KMS-11 (cell line): ENCODE measurements at regions not wholly inside any gene's neighbourhood (a gene's known extent, or its start where the extent isn't known, plus 50 kb on each side); places are given as distances from the start of the nearest gene placed in this dataset.

Experiments
- H2AFZ ChIP-seq: fragments of 200-600 bp; sonication (generic); 2 replicates; pipeline ENCODE4 v1.6.1; 2016; ENCODE audit warnings: antibody characterized with exemption, mixed run types, low read depth
- H3K27ac ChIP-seq: fragments of 200-600 bp; sonication (generic); 2 replicates; pipeline ENCODE4 v1.6.1; 2016; ENCODE audit warnings: mild to moderate bottlenecking, mixed run types
- H3K27me3 ChIP-seq: fragments of 200-600 bp; sonication (generic); 2 replicates; pipeline ENCODE4 v1.6.1; 2017; ENCODE audit warnings: mild to moderate bottlenecking, low read depth, mixed run types, moderate library complexity; ENCODE audit not compliant: insufficient read depth
- H3K36me3 ChIP-seq: fragments of 200-600 bp; sonication (generic); 2 replicates; pipeline ENCODE4 v1.6.1; 2017; ENCODE audit warnings: mild to moderate bottlenecking, mixed run types; ENCODE audit not compliant: insufficient read depth
- H3K4me1 ChIP-seq: fragments of 200-600 bp; sonication (generic); 2 replicates; pipeline ENCODE4 v1.6.1; 2016; ENCODE audit warnings: mild to moderate bottlenecking, low read depth, mixed run types; ENCODE audit not compliant: poor library complexity, severe bottlenecking
- H3K4me2 ChIP-seq: fragments of 200-600 bp; sonication (generic); 2 replicates; pipeline ENCODE4 v1.7.0; 2016; ENCODE audit warnings: mild to moderate bottlenecking, mixed run types
- H3K4me3 ChIP-seq: fragments of 200-600 bp; sonication (generic); IDR thresholded peaks from 2 replicates; pipeline ENCODE4 v1.6.1; 2017; ENCODE audit warnings: low read depth, low read length, mixed read lengths; ENCODE audit not compliant: insufficient read depth
- H3K79me2 ChIP-seq: fragments of 200-600 bp; sonication (generic); 2 replicates; pipeline ENCODE4 v1.6.1; 2016; ENCODE audit warnings: low read depth, mixed run types; ENCODE audit not compliant: insufficient read depth
- H3K9ac ChIP-seq: fragments of 200-600 bp; sonication (generic); 2 replicates; pipeline ENCODE4 v1.6.1; 2016; ENCODE audit warnings: mild to moderate bottlenecking, mixed run types
- H4K20me1 ChIP-seq: fragments of 200-600 bp; sonication (generic); 2 replicates; pipeline ENCODE4 v1.6.1; 2016; ENCODE audit warnings: mild to moderate bottlenecking, mixed run types; ENCODE audit not compliant: insufficient read depth
- TF ChIP-seq, protein P1 (sequence below): fragments of 200-600 bp; sonication (generic); conservative IDR thresholded peaks from 2 replicates; pipeline ENCODE4 v1.6.1; 2017; ENCODE audit warnings: low read depth, mild to moderate bottlenecking, antibody characterized with exemption, low read length, moderate library complexity, mixed read lengths

DNA sequence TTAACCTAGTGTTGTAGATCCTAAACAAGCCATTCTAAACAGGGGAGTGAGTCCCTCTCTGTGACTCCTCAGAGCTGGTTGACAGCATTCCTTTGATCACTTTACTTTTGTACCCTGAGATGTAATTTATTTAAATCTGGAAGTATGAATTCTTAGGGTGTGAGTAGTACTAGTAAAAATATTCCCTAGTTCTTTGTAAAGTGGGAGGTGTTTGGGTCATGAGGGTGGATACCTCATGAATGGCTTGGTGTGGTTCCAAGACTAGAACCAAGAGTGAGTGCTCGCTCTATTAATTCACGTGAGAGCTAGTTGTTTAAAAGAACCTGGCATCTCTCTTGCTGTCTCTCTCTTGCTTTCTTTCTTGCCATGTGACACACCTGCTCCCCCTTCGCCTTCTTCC is 223.7 kb downstream of the SQOR start:
- Histone ChIP-seq H3K27me3 (no peaks in the 10 kb centered on the region), H3K9ac (no peak overlapping the region), H2AFZ (no peak overlapping the region), H3K4me1 (no peaks in the 10 kb centered on the region), H3K4me3 (no peak overlapping the region), H3K27ac (no peak overlapping the region), H3K36me3 (no peaks in the 10 kb centered on the region), H4K20me1 (no peaks in the 10 kb centered on the region), H3K4me2 (no peak overlapping the region), H3K79me2 (no peaks in the 10 kb centered on the region)
- TF ChIP-seq, protein P1, sequence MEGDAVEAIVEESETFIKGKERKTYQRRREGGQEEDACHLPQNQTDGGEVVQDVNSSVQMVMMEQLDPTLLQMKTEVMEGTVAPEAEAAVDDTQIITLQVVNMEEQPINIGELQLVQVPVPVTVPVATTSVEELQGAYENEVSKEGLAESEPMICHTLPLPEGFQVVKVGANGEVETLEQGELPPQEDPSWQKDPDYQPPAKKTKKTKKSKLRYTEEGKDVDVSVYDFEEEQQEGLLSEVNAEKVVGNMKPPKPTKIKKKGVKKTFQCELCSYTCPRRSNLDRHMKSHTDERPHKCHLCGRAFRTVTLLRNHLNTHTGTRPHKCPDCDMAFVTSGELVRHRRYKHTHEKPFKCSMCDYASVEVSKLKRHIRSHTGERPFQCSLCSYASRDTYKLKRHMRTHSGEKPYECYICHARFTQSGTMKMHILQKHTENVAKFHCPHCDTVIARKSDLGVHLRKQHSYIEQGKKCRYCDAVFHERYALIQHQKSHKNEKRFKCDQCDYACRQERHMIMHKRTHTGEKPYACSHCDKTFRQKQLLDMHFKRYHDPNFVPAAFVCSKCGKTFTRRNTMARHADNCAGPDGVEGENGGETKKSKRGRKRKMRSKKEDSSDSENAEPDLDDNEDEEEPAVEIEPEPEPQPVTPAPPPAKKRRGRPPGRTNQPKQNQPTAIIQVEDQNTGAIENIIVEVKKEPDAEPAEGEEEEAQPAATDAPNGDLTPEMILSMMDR, result no peak

DNA sequence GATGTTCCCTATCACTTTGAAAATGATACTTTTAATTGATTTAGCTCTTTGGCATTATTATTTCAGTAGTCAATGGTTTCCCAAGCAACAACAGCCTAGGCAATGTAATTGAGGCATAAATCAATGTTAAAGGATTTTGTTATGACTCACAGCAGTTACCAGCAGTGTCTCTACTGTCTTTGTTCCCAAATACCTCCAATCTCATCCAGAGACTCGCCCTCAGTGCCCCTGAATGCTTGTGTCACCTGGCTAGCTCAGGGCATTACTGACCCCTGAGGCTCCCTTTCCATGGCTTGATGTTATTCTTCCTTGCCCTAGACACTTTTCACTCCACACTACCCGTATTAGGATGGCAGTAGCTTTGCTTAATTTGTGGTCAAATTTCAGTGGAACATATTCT is 227.2 kb downstream of the SQOR start:
- no peaks in the 10 kb centered on the region for H3K27me3 ChIP-seq
- H3K36me3 ChIP-seq, result no peaks in the 10 kb centered on the region
- no peak overlapping the region for H3K27ac ChIP-seq
- TF ChIP-seq, protein P1, result no peak
- H3K9ac ChIP-seq, result no peak overlapping the region
- no peaks in the 10 kb centered on the region for H3K79me2 ChIP-seq
- H4K20me1 ChIP-seq, result no peaks in the 10 kb centered on the region
- no peak overlapping the region for H3K4me3 ChIP-seq
- no peak overlapping the region for H2AFZ ChIP-seq
- no peak overlapping the region for H3K4me2 ChIP-seq
- no peaks in the 10 kb centered on the region for H3K4me1 ChIP-seq

DNA sequence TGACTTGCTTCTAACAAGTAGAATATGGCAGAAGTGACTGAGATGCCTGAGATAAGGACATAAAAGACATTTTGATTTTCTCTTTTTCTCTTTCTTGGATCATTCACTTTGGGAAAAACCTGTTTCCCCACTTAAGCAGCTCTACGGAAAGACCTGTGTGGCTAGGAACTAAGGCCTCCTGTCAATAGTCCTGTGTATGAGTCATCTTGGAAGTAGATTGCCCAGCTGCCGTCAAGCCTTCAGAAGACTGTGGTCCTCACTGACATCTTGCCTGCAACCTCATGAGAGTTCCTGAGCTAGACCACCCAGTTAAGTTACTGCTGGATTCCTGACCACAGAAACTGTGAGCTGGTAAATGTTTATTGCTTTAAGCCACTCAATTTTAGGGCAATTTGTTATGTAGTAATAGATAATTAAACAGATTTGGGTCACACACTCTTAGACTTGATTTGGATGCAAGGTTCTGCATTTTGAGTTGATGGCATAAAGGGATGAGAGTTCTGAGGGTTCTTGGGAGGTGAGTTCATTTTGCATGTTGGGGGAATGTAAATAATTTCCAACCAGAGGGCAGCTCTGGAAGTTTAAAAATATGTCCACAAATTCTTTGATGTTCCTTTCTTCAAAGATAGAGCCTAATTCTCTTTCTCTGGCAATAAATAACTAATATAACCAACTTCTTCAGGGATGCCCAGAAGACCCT is 229.2 kb downstream of the SQOR start:
- Histone ChIP-seq H3K4me3 (no peak overlapping the region), H3K27ac (no peak overlapping the region), H2AFZ (no peak overlapping the region), H3K79me2 (no peaks in the 10 kb centered on the region), H3K9ac (no peak overlapping the region), H4K20me1 (no peaks in the 10 kb centered on the region), H3K27me3 (no peaks in the 10 kb centered on the region), H3K36me3 (no peaks in the 10 kb centered on the region), H3K4me2 (no peak overlapping the region), H3K4me1 (no peaks in the 10 kb centered on the region)
- TF ChIP-seq, protein P1, result no peak

DNA sequence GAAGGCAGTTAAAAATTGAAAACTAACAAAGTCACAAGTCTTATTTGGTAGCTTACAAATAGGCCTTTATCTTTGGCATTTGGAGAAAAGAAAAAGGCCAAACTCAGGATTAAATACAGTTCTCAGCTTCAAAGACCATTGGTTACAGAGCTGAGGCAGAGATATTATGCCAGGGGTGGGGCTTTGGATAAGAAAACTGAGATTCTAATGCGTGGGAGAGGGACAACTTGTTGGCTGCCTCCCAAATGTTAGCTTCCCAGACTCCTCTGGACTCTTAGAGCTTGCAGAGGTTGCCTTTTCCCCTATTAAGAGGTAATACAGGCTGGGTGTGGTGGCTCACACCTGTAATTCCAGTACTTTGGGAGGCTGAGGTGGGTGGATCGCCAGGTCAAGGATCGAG is 231.8 kb downstream of the SQOR start:
- TF ChIP-seq, protein P1, result no peak
- no peak overlapping the region for H2AFZ ChIP-seq
- H3K27ac ChIP-seq, result no peak overlapping the region
- H3K4me3 ChIP-seq, result no peak overlapping the region
- no peaks in the 10 kb centered on the region for H3K4me1 ChIP-seq
- no peak overlapping the region for H3K4me2 ChIP-seq
- no peaks in the 10 kb centered on the region for H3K36me3 ChIP-seq
- H4K20me1 ChIP-seq, result no peaks in the 10 kb centered on the region
- H3K79me2 ChIP-seq, result no peaks in the 10 kb centered on the region
- H3K27me3 ChIP-seq, result no peaks in the 10 kb centered on the region
- H3K9ac ChIP-seq, result no peak overlapping the region
